CD14-positive monocyte (primary cell): ENCODE measurements at regions not wholly inside any gene's neighbourhood (a gene's known extent, or its start where the extent isn't known, plus 50 kb on each side); places are given as distances from the start of the nearest gene placed in this dataset.

Source experiments
- DNase-seq, 3 donors: peaks; one replicate each; pipeline ENCODE4 v3.0.0-alpha.2; 2011 to 2022
- H2AFZ ChIP-seq: 2 replicates; pipeline ENCODE4 v1.6.0; 2012; ENCODE audit warnings: mild to moderate bottlenecking, low read depth, low read length, inconsistent platforms; ENCODE audit not compliant: insufficient read depth, poor library complexity, severe bottlenecking
- H3K27ac ChIP-seq, 2 donors: 1 replicate in 1 of 2; 2 replicates in 1 of 2; pipeline ENCODE4 v1.5.1; 2012 to 2013; ENCODE audit warnings: low read length in 2 of 2, control low read depth in 1 of 2, inconsistent platforms in 1 of 2, low read depth in 1 of 2, mild to moderate bottlenecking in 1 of 2
- H3K27me3 ChIP-seq, 2 donors: one replicate each; pipeline versions ENCODE4 v1.6.0 to v1.6.1; 2011 to 2013; ENCODE audit warnings: low read length in 2 of 2; ENCODE audit not compliant: control insufficient read depth in 2 of 2, insufficient read depth in 2 of 2
- H3K36me3 ChIP-seq, 2 donors: replicated peaks in 1 of 2; 1 replicate in 1 of 2; 2 replicates in 1 of 2; pipeline versions ENCODE4 v1.5.1 to v1.6.1; 2012 to 2013; ENCODE audit warnings: low read length in 2 of 2, control low read depth in 1 of 2, inconsistent platforms in 1 of 2, mild to moderate bottlenecking in 1 of 2; ENCODE audit not compliant: insufficient read depth in 2 of 2, control insufficient read depth in 1 of 2
- H3K4me1 ChIP-seq, 2 donors: 1 replicate in 1 of 2; 2 replicates in 1 of 2; pipeline versions ENCODE4 v1.5.1 to v1.6.1; 2012 to 2013; ENCODE audit warnings: low read length in 2 of 2, control low read depth in 1 of 2, inconsistent platforms in 1 of 2, mild to moderate bottlenecking in 1 of 2, moderate library complexity in 1 of 2; ENCODE audit not compliant: insufficient read depth in 2 of 2, control insufficient read depth in 1 of 2
- H3K4me2 ChIP-seq: replicated peaks from 2 replicates; pipeline ENCODE3; 2012; ENCODE audit warnings: low read length, moderate library complexity, mild to moderate bottlenecking; ENCODE audit not compliant: poor library complexity, severe bottlenecking; ENCODE audit errors: extremely low read depth
- H3K4me3 ChIP-seq, 3 experiments: fragments of 200-600 bp in 1 of 3; sonication (generic) in 1 of 3; replicated peaks in 1 of 3; 1 replicate in 2 of 3; 2 replicates in 1 of 3; pipeline ENCODE4 v1.5.1; 2011 to 2013; ENCODE audit warnings: low read length in 3 of 3, mild to moderate bottlenecking in 3 of 3, control low read depth in 2 of 3, low read depth in 2 of 3, inconsistent platforms in 1 of 3, moderate library complexity in 1 of 3
- H3K79me2 ChIP-seq: 2 replicates; pipeline ENCODE4 v1.6.0; 2012; ENCODE audit warnings: mild to moderate bottlenecking, control low read depth, inconsistent platforms, low read length, moderate library complexity; ENCODE audit not compliant: insufficient read depth
- H3K9ac ChIP-seq: 2 replicates; pipeline ENCODE4 v1.6.0; 2017; ENCODE audit warnings: low read length, mild to moderate bottlenecking; ENCODE audit not compliant: insufficient read depth, poor library complexity, severe bottlenecking
- H3K9me3 ChIP-seq, 2 donors: replicated peaks in 1 of 2; 1 replicate in 1 of 2; 2 replicates in 1 of 2; pipeline versions ENCODE4 v1.5.1 to v1.6.1; 2012 to 2013; ENCODE audit warnings: low read length in 2 of 2, control low read depth in 1 of 2; ENCODE audit not compliant: control insufficient read depth in 1 of 2, insufficient read depth in 1 of 2
- H4K20me1 ChIP-seq: 2 replicates; pipeline ENCODE4 v1.6.0; 2012; ENCODE audit warnings: mild to moderate bottlenecking, low read length, control low read depth, moderate library complexity; ENCODE audit not compliant: insufficient read depth
- H3K27ac Mint-ChIP-seq, 7 donors: one replicate each; pipeline ENCODE4 v1.8.0; 2020; ENCODE audit warnings: mild to moderate bottlenecking in 7 of 7, mixed read lengths in 7 of 7, moderate library complexity in 6 of 7, inconsistent platforms in 2 of 7
- H3K27me3 Mint-ChIP-seq, 3 donors: one replicate each; pipeline ENCODE4 v1.8.0; 2021 to 2022; ENCODE audit warnings: low read depth in 3 of 3, mild to moderate bottlenecking in 3 of 3, mixed read lengths in 3 of 3, moderate library complexity in 3 of 3, inconsistent platforms in 1 of 3
- H3K36me3 Mint-ChIP-seq, 2 donors: one replicate each; pipeline ENCODE4 v1.8.0; 2020; ENCODE audit warnings: mixed read lengths in 2 of 2, inconsistent platforms in 1 of 2, mild to moderate bottlenecking in 1 of 2
- H3K4me1 Mint-ChIP-seq: one replicate; pipeline ENCODE4 v1.8.0; 2020; ENCODE audit warnings: mild to moderate bottlenecking, mixed read lengths
- H3K4me3 Mint-ChIP-seq, 2 donors: one replicate each; pipeline ENCODE4 v1.8.0; 2020; ENCODE audit warnings: mild to moderate bottlenecking in 2 of 2, mixed read lengths in 2 of 2, moderate library complexity in 1 of 2
- H3K9me3 Mint-ChIP-seq, 7 donors: one replicate each; pipeline ENCODE4 v1.8.0; 2020 to 2022; ENCODE audit warnings: mixed read lengths in 7 of 7, mild to moderate bottlenecking in 6 of 7, moderate library complexity in 6 of 7, inconsistent platforms in 2 of 7
- WGBS: methylation state at CpG from one replicate; pipeline ENCODE4 v1.1.5; 2013; ENCODE audit warnings: missing lambda C conversion rate; ENCODE audit not compliant: insufficient coverage; 5-methylcytosine and 5-hydroxymethylcytosine counted together
- intact Hi-C, 2 donors: fragments of 100-400 bp; cut with micrococcal nuclease; formaldehyde crosslinking; loops; one replicate each; pipeline versions ENCODE4 v1.15.0 to v1.15.1; 2023
- TF ChIP-seq, protein P1 (sequence below): fragments of 200-600 bp; IDR thresholded peaks from one replicate; pipeline ENCODE4 v1.8.0; 2022; ENCODE audit warnings: antibody characterized with exemption, mild to moderate bottlenecking

DNA sequence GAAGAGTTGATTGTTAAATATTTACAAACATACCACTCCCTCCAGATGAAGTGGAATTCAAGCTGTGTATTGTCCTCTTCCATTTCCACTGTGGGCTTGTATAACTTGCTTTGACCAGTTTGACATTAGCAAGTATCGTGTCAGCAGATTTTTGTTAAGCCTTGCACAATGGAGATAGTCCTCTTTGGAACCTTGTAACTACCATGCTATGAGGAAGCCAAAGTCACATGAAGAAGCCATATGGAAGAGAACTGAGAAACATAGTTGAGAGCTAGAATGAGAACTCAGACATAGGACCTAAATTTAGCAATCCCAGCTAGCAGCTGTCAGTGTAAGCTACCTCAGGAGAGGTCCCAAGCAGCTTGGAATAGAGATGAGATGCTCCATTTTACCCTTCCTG is 889.2 kb downstream of the PDCD6IP start:
- H4K20me1 ChIP-seq: no peaks in the 10 kb centered on the region
- intact Hi-C loops: loop anchor here in 1 of 2 donors (10.0 kb wide), 1 partner anchor 803 kb away; no protein-coding TSS in a partner anchor
- peaks cover 0 to 3% of the 10 kb centered on the region in 2 donors for H3K9me3 ChIP-seq
- peaks cover 8% of the 10 kb centered on the region for H3K4me1 Mint-ChIP-seq
- H3K79me2 ChIP-seq: no peaks in the 10 kb centered on the region
- TF ChIP-seq, protein P1, sequence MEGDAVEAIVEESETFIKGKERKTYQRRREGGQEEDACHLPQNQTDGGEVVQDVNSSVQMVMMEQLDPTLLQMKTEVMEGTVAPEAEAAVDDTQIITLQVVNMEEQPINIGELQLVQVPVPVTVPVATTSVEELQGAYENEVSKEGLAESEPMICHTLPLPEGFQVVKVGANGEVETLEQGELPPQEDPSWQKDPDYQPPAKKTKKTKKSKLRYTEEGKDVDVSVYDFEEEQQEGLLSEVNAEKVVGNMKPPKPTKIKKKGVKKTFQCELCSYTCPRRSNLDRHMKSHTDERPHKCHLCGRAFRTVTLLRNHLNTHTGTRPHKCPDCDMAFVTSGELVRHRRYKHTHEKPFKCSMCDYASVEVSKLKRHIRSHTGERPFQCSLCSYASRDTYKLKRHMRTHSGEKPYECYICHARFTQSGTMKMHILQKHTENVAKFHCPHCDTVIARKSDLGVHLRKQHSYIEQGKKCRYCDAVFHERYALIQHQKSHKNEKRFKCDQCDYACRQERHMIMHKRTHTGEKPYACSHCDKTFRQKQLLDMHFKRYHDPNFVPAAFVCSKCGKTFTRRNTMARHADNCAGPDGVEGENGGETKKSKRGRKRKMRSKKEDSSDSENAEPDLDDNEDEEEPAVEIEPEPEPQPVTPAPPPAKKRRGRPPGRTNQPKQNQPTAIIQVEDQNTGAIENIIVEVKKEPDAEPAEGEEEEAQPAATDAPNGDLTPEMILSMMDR: no peak
- no peak overlapping the region for H3K4me3 ChIP-seq
- no peak overlapping the region for H3K4me3 Mint-ChIP-seq
- H3K4me2 ChIP-seq: no peak overlapping the region
- no peak overlapping the region for H3K27ac Mint-ChIP-seq
- no CpG with 5 or more reads among the region's 1 CpG for WGBS
- H3K27me3 Mint-ChIP-seq: no peaks in the 10 kb centered on the region
- no peaks in the 10 kb centered on the region for H3K36me3 Mint-ChIP-seq
- H3K9ac ChIP-seq: no peak overlapping the region
- H3K36me3 ChIP-seq: no peaks in the 10 kb centered on the region
- no peak overlapping the region for H3K27ac ChIP-seq
- peaks cover 0 to 6% of the 10 kb centered on the region in 2 donors for H3K4me1 ChIP-seq
- DNase-seq: no peak
- no peaks in the 10 kb centered on the region for H3K27me3 ChIP-seq
- H3K9me3 Mint-ChIP-seq: peaks cover 0 to 5% (median 0%) of the 10 kb centered on the region in 7 donors
- no peak overlapping the region for H2AFZ ChIP-seq

DNA sequence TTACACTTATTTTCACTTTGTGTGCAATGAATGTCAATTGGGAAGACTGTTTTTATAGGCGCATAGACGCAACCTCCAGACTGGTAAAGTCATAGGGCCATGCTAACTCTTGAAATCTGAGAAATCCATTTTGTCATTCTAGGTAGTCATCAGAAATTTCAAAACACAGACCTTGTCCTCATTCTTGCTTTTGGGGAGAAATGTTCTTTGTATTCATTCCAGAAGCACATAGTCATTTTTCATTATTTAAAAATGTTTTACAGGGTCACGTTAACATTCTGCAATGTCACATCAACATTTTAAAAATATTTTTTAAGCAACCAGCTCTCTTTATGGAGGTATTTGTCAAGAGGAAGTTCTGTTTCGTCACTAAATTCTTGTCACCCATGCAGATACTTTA is 898.4 kb downstream of the PDCD6IP start:
- Mint-ChIP-seq H3K4me3 (no peak overlapping the region), H3K27me3 (no peaks in the 10 kb centered on the region), H3K9me3 (peaks cover 3 to 14% (median 5%) of the 10 kb centered on the region in 7 donors), H3K4me1 (no peaks in the 10 kb centered on the region), H3K27ac (no peak overlapping the region), H3K36me3 (no peaks in the 10 kb centered on the region)
- Histone ChIP-seq H3K27ac (no peak overlapping the region), H2AFZ (no peak overlapping the region), H3K9ac (no peak overlapping the region), H3K4me1 (no peaks in the 10 kb centered on the region), H3K27me3 (no peaks in the 10 kb centered on the region), H3K4me2 (no peak overlapping the region), H3K4me3 (no peak overlapping the region), H4K20me1 (no peaks in the 10 kb centered on the region), H3K36me3 (no peaks in the 10 kb centered on the region), H3K79me2 (no peaks in the 10 kb centered on the region), H3K9me3 (peaks cover 8 to 11% of the 10 kb centered on the region in 2 donors)
- intact Hi-C loops: no loop called here
- WGBS: no CpG with 5 or more reads among the region's 4 CpGs
- no peak for DNase-seq
- TF ChIP-seq, protein P1: no peak
